ENCODE measurements at regions not wholly inside any gene's neighbourhood (a gene's known extent, or its start where the extent isn't known, plus 50 kb on each side); places are given as distances from the start of the nearest gene placed in this dataset.

- CTCF ChIA-PET: no interaction called here
- Histone ChIP-seq H3K4me3 (ENCODE audit: low read depth, low read length) (no peak overlapping the region), H3K36me3 (ENCODE audit: control insufficient read depth, insufficient read depth, low read length) (no peaks in the 10 kb centered on the region), H3K27me3 (ENCODE audit: control insufficient read depth, insufficient read depth, low read length) (peaks cover 8% of the 10 kb centered on the region; the same call in 1 of the 2 replicates)
- no peak for TF ChIP-seq CTCF (IDR thresholded peaks at IDR 0.05; ENCODE audit: insufficient read depth, low read depth, low read length)
- POLR2A ChIA-PET: no interaction called here
- DNase-seq (ENCODE audit: low read depth): no peak
Observed at GRCh38 chr1:24258735-24259424, 60.3 kb upstream of the GRHL3 start.

- Histone ChIP-seq H3K36me3 (ENCODE audit: control insufficient read depth, insufficient read depth, low read length) (no peaks in the 10 kb centered on the region), H3K27me3 (ENCODE audit: control insufficient read depth, insufficient read depth, low read length) (peaks cover 8% of the 10 kb centered on the region; the same call in 1 of the 2 replicates), H3K4me3 (ENCODE audit: low read depth, low read length) (no peak overlapping the region)
- no peak for TF ChIP-seq CTCF (IDR thresholded peaks at IDR 0.05; ENCODE audit: insufficient read depth, low read depth, low read length)
- CTCF ChIA-PET: no interaction called here
- no peak for DNase-seq (ENCODE audit: low read depth)
- POLR2A ChIA-PET: no interaction called here
Observed at GRCh38 chr1:24257373-24257772, 61.8 kb upstream of the GRHL3 start.

GRCh38 chr1:24256687-24257086, 62.5 kb upstream of the GRHL3 start:
- ChIA-PET CTCF (no interaction called here), POLR2A (no interaction called here)
- no peak overlapping the region for H3K4me3 ChIP-seq (ENCODE audit: low read depth, low read length)
- H3K36me3 ChIP-seq (ENCODE audit: control insufficient read depth, insufficient read depth, low read length): no peaks in the 10 kb centered on the region
- DNase-seq (ENCODE audit: low read depth): no peak
- TF ChIP-seq CTCF (IDR thresholded peaks at IDR 0.05; ENCODE audit: insufficient read depth, low read depth, low read length): no peak
- H3K27me3 ChIP-seq (ENCODE audit: control insufficient read depth, insufficient read depth, low read length): peaks cover 8% of the 10 kb centered on the region; the same call in 1 of the 2 replicates

- H3K27me3 ChIP-seq (ENCODE audit: control insufficient read depth, insufficient read depth, low read length): peaks cover 9% of the 10 kb centered on the region
- H3K36me3 ChIP-seq (ENCODE audit: control insufficient read depth, insufficient read depth, low read length): no peaks in the 10 kb centered on the region
- no peak for DNase-seq (ENCODE audit: low read depth)
- H3K4me3 ChIP-seq (ENCODE audit: low read depth, low read length): no peak overlapping the region
- CTCF ChIA-PET: interaction anchor here (1.2 kb wide), 1 partner anchor 136 kb away, joined by 3 read pairs; no protein-coding TSS in a partner anchor
- POLR2A ChIA-PET: no interaction called here
- no peak for TF ChIP-seq CTCF (IDR thresholded peaks at IDR 0.05; ENCODE audit: insufficient read depth, low read depth, low read length)
Observed at GRCh38 chr1:24255226-24255625, 63.9 kb upstream of the GRHL3 start.

- no peak for DNase-seq (ENCODE audit: low read depth)
- no peak for TF ChIP-seq CTCF (IDR thresholded peaks at IDR 0.05; ENCODE audit: insufficient read depth, low read depth, low read length)
- POLR2A ChIA-PET: no interaction called here
- CTCF ChIA-PET: interaction anchor here (1.2 kb wide), 1 partner anchor 137 kb away, joined by 3 read pairs; no protein-coding TSS in a partner anchor
- no peaks in the 10 kb centered on the region for H3K36me3 ChIP-seq (ENCODE audit: control insufficient read depth, insufficient read depth, low read length)
- peaks cover 9% of the 10 kb centered on the region for H3K27me3 ChIP-seq (ENCODE audit: control insufficient read depth, insufficient read depth, low read length)
- no peak overlapping the region for H3K4me3 ChIP-seq (ENCODE audit: low read depth, low read length)
Observed at GRCh38 chr1:24254783-24255182, 64.4 kb upstream of the GRHL3 start.
